ENCODE measurements at regions not wholly inside any gene's neighbourhood (a gene's known extent, or its start where the extent isn't known, plus 50 kb on each side); places are given as distances from the start of the nearest gene placed in this dataset.

GRCh38 chr2:142693171-142693950, 184.1 kb upstream of the KYNU start:
- no peak for DNase-seq
- WGBS, 2 donors, result 58 to 63% methylated on average over 4 of the region's 4 CpGs
- no peaks in the 10 kb centered on the region for H3K9me3 ChIP-seq
- H3K4me3 ChIP-seq, result no peak overlapping the region
- ATAC-seq, result no peak
- intact Hi-C loops (cut with DNase I), result no loop called here
- no peaks in the 10 kb centered on the region for H3K36me3 ChIP-seq
- no peak overlapping the region for H3K27ac ChIP-seq
- FAIRE-seq, result no peak
- H3K4me1 ChIP-seq, result no peaks in the 10 kb centered on the region
- TF ChIP-seq CTCF (IDR thresholded peaks at IDR 0.05), result no peak
- no peaks in the 10 kb centered on the region for H3K27me3 ChIP-seq

- FAIRE-seq (no peak), ATAC-seq (no peak), DNase-seq (no peak)
- Histone ChIP-seq H3K36me3 (no peaks in the 10 kb centered on the region), H3K9me3 (no peaks in the 10 kb centered on the region), H3K4me3 (no peak overlapping the region), H3K27me3 (no peaks in the 10 kb centered on the region), H3K4me1 (no peaks in the 10 kb centered on the region), H3K27ac (no peak overlapping the region)
- TF ChIP-seq CTCF (IDR thresholded peaks at IDR 0.05), result no peak
- 69 to 77% methylated on average over 4 of the region's 4 CpGs for WGBS, 2 donors
- intact Hi-C loops (cut with DNase I), result no loop called here
These were observed 188.4 kb upstream of the KYNU start for GRCh38 chr2:142688856-142689605.

- FAIRE-seq, result no peak
- H3K4me1 ChIP-seq, result no peaks in the 10 kb centered on the region
- 60 to 71% methylated on average over 5 of the region's 5 CpGs for WGBS, 2 donors
- no peak overlapping the region for H3K4me3 ChIP-seq
- H3K9me3 ChIP-seq, result no peaks in the 10 kb centered on the region
- H3K36me3 ChIP-seq, result no peaks in the 10 kb centered on the region
- no peak for TF ChIP-seq CTCF (IDR thresholded peaks at IDR 0.05)
- no peak for DNase-seq
- H3K27ac ChIP-seq, result no peak overlapping the region
- intact Hi-C loops (cut with DNase I), result no loop called here
- H3K27me3 ChIP-seq, result no peaks in the 10 kb centered on the region
- no peak for ATAC-seq
These were observed 190.0 kb upstream of the KYNU start for GRCh38 chr2:142687509-142687908.

- no peaks in the 10 kb centered on the region for H3K36me3 ChIP-seq
- 72 to 73% methylated on average over 4 of the region's 4 CpGs for WGBS, 2 donors
- no peaks in the 10 kb centered on the region for H3K9me3 ChIP-seq
- no peak overlapping the region for H3K27ac ChIP-seq
- H3K4me3 ChIP-seq, result no peak overlapping the region
- FAIRE-seq, result no peak
- no peak for ATAC-seq
- intact Hi-C loops (cut with DNase I), result no loop called here
- no peaks in the 10 kb centered on the region for H3K27me3 ChIP-seq
- no peaks in the 10 kb centered on the region for H3K4me1 ChIP-seq
- DNase-seq, result no peak
- TF ChIP-seq CTCF (IDR thresholded peaks at IDR 0.05), result no peak
These were observed 190.4 kb upstream of the KYNU start for GRCh38 chr2:142687075-142687474.

- H3K27me3 ChIP-seq, result no peaks in the 10 kb centered on the region
- H3K9me3 ChIP-seq, result no peaks in the 10 kb centered on the region
- no peaks in the 10 kb centered on the region for H3K36me3 ChIP-seq
- intact Hi-C loops (cut with DNase I), result no loop called here
- no peak for TF ChIP-seq CTCF (IDR thresholded peaks at IDR 0.05)
- DNase-seq, result no peak
- H3K4me1 ChIP-seq, result no peaks in the 10 kb centered on the region
- WGBS, 2 donors, result 79 to 86% methylated on average over 3 of the region's 3 CpGs
- H3K4me3 ChIP-seq, result no peak overlapping the region
- no peak for ATAC-seq
- FAIRE-seq, result no peak
- no peak overlapping the region for H3K27ac ChIP-seq
These were observed 192.8 kb upstream of the KYNU start for GRCh38 chr2:142684667-142685066.
